CD14-positive monocyte (primary cell): ENCODE measurements at regions not wholly inside any gene's neighbourhood (a gene's known extent, or its start where the extent isn't known, plus 50 kb on each side); places are given as distances from the start of the nearest gene placed in this dataset.

Experiments
- DNase-seq, 3 donors: peaks; one replicate each; pipeline ENCODE4 v3.0.0-alpha.2; 2011 to 2022
- H2AFZ ChIP-seq: 2 replicates; pipeline ENCODE4 v1.6.0; 2012; ENCODE audit warnings: mild to moderate bottlenecking, low read depth, low read length, inconsistent platforms; ENCODE audit not compliant: insufficient read depth, poor library complexity, severe bottlenecking
- H3K27ac ChIP-seq, 2 donors: 1 replicate in 1 of 2; 2 replicates in 1 of 2; pipeline ENCODE4 v1.5.1; 2012 to 2013; ENCODE audit warnings: low read length in 2 of 2, control low read depth in 1 of 2, inconsistent platforms in 1 of 2, low read depth in 1 of 2, mild to moderate bottlenecking in 1 of 2
- H3K27me3 ChIP-seq, 2 donors: one replicate each; pipeline versions ENCODE4 v1.6.0 to v1.6.1; 2011 to 2013; ENCODE audit warnings: low read length in 2 of 2; ENCODE audit not compliant: control insufficient read depth in 2 of 2, insufficient read depth in 2 of 2
- H3K36me3 ChIP-seq, 2 donors: replicated peaks in 1 of 2; 1 replicate in 1 of 2; 2 replicates in 1 of 2; pipeline versions ENCODE4 v1.5.1 to v1.6.1; 2012 to 2013; ENCODE audit warnings: low read length in 2 of 2, control low read depth in 1 of 2, inconsistent platforms in 1 of 2, mild to moderate bottlenecking in 1 of 2; ENCODE audit not compliant: insufficient read depth in 2 of 2, control insufficient read depth in 1 of 2
- H3K4me1 ChIP-seq, 2 donors: 1 replicate in 1 of 2; 2 replicates in 1 of 2; pipeline versions ENCODE4 v1.5.1 to v1.6.1; 2012 to 2013; ENCODE audit warnings: low read length in 2 of 2, control low read depth in 1 of 2, inconsistent platforms in 1 of 2, mild to moderate bottlenecking in 1 of 2, moderate library complexity in 1 of 2; ENCODE audit not compliant: insufficient read depth in 2 of 2, control insufficient read depth in 1 of 2
- H3K4me2 ChIP-seq: replicated peaks from 2 replicates; pipeline ENCODE3; 2012; ENCODE audit warnings: low read length, moderate library complexity, mild to moderate bottlenecking; ENCODE audit not compliant: poor library complexity, severe bottlenecking; ENCODE audit errors: extremely low read depth
- H3K4me3 ChIP-seq, 3 experiments: fragments of 200-600 bp in 1 of 3; sonication (generic) in 1 of 3; replicated peaks in 1 of 3; 1 replicate in 2 of 3; 2 replicates in 1 of 3; pipeline ENCODE4 v1.5.1; 2011 to 2013; ENCODE audit warnings: low read length in 3 of 3, mild to moderate bottlenecking in 3 of 3, control low read depth in 2 of 3, low read depth in 2 of 3, inconsistent platforms in 1 of 3, moderate library complexity in 1 of 3
- H3K79me2 ChIP-seq: 2 replicates; pipeline ENCODE4 v1.6.0; 2012; ENCODE audit warnings: mild to moderate bottlenecking, control low read depth, inconsistent platforms, low read length, moderate library complexity; ENCODE audit not compliant: insufficient read depth
- H3K9ac ChIP-seq: 2 replicates; pipeline ENCODE4 v1.6.0; 2017; ENCODE audit warnings: low read length, mild to moderate bottlenecking; ENCODE audit not compliant: insufficient read depth, poor library complexity, severe bottlenecking
- H3K9me3 ChIP-seq, 2 donors: replicated peaks in 1 of 2; 1 replicate in 1 of 2; 2 replicates in 1 of 2; pipeline versions ENCODE4 v1.5.1 to v1.6.1; 2012 to 2013; ENCODE audit warnings: low read length in 2 of 2, control low read depth in 1 of 2; ENCODE audit not compliant: control insufficient read depth in 1 of 2, insufficient read depth in 1 of 2
- H4K20me1 ChIP-seq: 2 replicates; pipeline ENCODE4 v1.6.0; 2012; ENCODE audit warnings: mild to moderate bottlenecking, low read length, control low read depth, moderate library complexity; ENCODE audit not compliant: insufficient read depth
- H3K27ac Mint-ChIP-seq, 7 donors: one replicate each; pipeline ENCODE4 v1.8.0; 2020; ENCODE audit warnings: mild to moderate bottlenecking in 7 of 7, mixed read lengths in 7 of 7, moderate library complexity in 6 of 7, inconsistent platforms in 2 of 7
- H3K27me3 Mint-ChIP-seq, 3 donors: one replicate each; pipeline ENCODE4 v1.8.0; 2021 to 2022; ENCODE audit warnings: low read depth in 3 of 3, mild to moderate bottlenecking in 3 of 3, mixed read lengths in 3 of 3, moderate library complexity in 3 of 3, inconsistent platforms in 1 of 3
- H3K36me3 Mint-ChIP-seq, 2 donors: one replicate each; pipeline ENCODE4 v1.8.0; 2020; ENCODE audit warnings: mixed read lengths in 2 of 2, inconsistent platforms in 1 of 2, mild to moderate bottlenecking in 1 of 2
- H3K4me1 Mint-ChIP-seq: one replicate; pipeline ENCODE4 v1.8.0; 2020; ENCODE audit warnings: mild to moderate bottlenecking, mixed read lengths
- H3K4me3 Mint-ChIP-seq, 2 donors: one replicate each; pipeline ENCODE4 v1.8.0; 2020; ENCODE audit warnings: mild to moderate bottlenecking in 2 of 2, mixed read lengths in 2 of 2, moderate library complexity in 1 of 2
- H3K9me3 Mint-ChIP-seq, 7 donors: one replicate each; pipeline ENCODE4 v1.8.0; 2020 to 2022; ENCODE audit warnings: mixed read lengths in 7 of 7, mild to moderate bottlenecking in 6 of 7, moderate library complexity in 6 of 7, inconsistent platforms in 2 of 7
- CTCF ChIP-seq: fragments of 200-600 bp; IDR thresholded peaks from one replicate; pipeline ENCODE4 v1.8.0; 2022; ENCODE audit warnings: antibody characterized with exemption, mild to moderate bottlenecking
- WGBS: methylation state at CpG from one replicate; pipeline ENCODE4 v1.1.5; 2013; ENCODE audit warnings: missing lambda C conversion rate; ENCODE audit not compliant: insufficient coverage; 5-methylcytosine and 5-hydroxymethylcytosine counted together
- intact Hi-C, 2 donors: fragments of 100-400 bp; cut with micrococcal nuclease; formaldehyde crosslinking; loops; one replicate each; pipeline versions ENCODE4 v1.15.0 to v1.15.1; 2023

- 95% methylated on average over 4 of the region's 4 CpGs for WGBS
- Histone ChIP-seq H3K27ac (no peak overlapping the region), H3K4me3 (no peak overlapping the region), H2AFZ (no peak overlapping the region), H3K4me2 (no peak overlapping the region), H3K9ac (no peak overlapping the region), H3K79me2 (no peaks in the 10 kb centered on the region), H3K4me1 (no peaks in the 10 kb centered on the region), H3K9me3 (peaks cover 4 to 5% of the 10 kb centered on the region in 2 donors), H3K36me3 (no peaks in the 10 kb centered on the region), H3K27me3 (no peaks in the 10 kb centered on the region), H4K20me1 (no peaks in the 10 kb centered on the region)
- no peak for DNase-seq
- peaks cover 2 to 8% (median 6%) of the 10 kb centered on the region in 3 donors for H3K27me3 Mint-ChIP-seq
- no peak for TF ChIP-seq CTCF
- no peaks in the 10 kb centered on the region for H3K36me3 Mint-ChIP-seq
- H3K4me3 Mint-ChIP-seq, result no peak overlapping the region
- H3K9me3 Mint-ChIP-seq, result peaks cover 5 to 28% (median 11%) of the 10 kb centered on the region in 7 donors
- H3K4me1 Mint-ChIP-seq, result no peaks in the 10 kb centered on the region
- no peak overlapping the region for H3K27ac Mint-ChIP-seq
- intact Hi-C loops, result no loop called here
Measured at GRCh38 chr1:90154711-90155110, 159.8 kb downstream of the ZNF326 start.

GRCh38 chr1:90149101-90149500 is 154.2 kb downstream of the ZNF326 start:
- Mint-ChIP-seq H3K27ac (no peak overlapping the region), H3K4me1 (no peaks in the 10 kb centered on the region), H3K36me3 (no peaks in the 10 kb centered on the region), H3K27me3 (peaks cover 0 to 6% (median 2%) of the 10 kb centered on the region in 3 donors), H3K4me3 (no peak overlapping the region), H3K9me3 (peaks cover 5 to 30% (median 12%) of the 10 kb centered on the region in 7 donors)
- Histone ChIP-seq H4K20me1 (no peaks in the 10 kb centered on the region), H3K4me3 (no peak overlapping the region), H3K27ac (no peak overlapping the region), H3K9ac (no peak overlapping the region), H3K79me2 (no peaks in the 10 kb centered on the region), H2AFZ (no peak overlapping the region), H3K27me3 (no peaks in the 10 kb centered on the region), H3K36me3 (no peaks in the 10 kb centered on the region), H3K4me1 (no peaks in the 10 kb centered on the region), H3K9me3 (peaks cover 3 to 4% of the 10 kb centered on the region in 2 donors), H3K4me2 (no peak overlapping the region)
- intact Hi-C loops, result no loop called here
- no peak for TF ChIP-seq CTCF
- DNase-seq, result no peak
- 100% methylated on average over 1 of the region's 6 CpGs for WGBS
